HG03442 (cell line): ENCODE measurements at regions not wholly inside any gene's neighbourhood (a gene's known extent, or its start where the extent isn't known, plus 50 kb on each side); places are given as distances from the start of the nearest gene placed in this dataset.
"Not testable (repeated sequence)": the region's sequence is repeated elsewhere in the genome, so short reads cannot be mapped to it uniquely, and the experiment has no call there.

Source experiments
- ATAC-seq: cut with Tn5 transposase; IDR thresholded peaks from one replicate; pipeline ENCODE4 v1.9.1; 2021; ENCODE audit warnings: mild to moderate bottlenecking, moderate library complexity; ENCODE audit not compliant: unreplicated experiment

DNA sequence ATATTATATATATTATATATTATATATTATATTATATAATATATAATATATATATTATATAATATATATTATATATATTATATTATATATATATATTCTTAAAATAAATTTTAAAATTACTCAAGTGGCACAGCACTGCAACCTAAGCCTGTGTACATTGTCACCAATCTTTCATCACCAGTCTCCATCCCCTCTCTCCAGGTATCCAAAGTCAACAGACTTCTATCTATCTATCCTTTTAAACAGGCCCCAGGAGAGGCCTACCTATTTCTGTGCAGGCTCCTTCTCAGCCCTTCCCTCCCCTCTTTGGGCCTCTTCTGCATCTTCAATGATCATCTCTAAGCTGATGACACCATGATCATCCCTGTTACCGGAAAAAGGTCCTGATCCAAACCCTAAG lies 111.7 kb downstream of the RHOU start:
- no peak for ATAC-seq

DNA sequence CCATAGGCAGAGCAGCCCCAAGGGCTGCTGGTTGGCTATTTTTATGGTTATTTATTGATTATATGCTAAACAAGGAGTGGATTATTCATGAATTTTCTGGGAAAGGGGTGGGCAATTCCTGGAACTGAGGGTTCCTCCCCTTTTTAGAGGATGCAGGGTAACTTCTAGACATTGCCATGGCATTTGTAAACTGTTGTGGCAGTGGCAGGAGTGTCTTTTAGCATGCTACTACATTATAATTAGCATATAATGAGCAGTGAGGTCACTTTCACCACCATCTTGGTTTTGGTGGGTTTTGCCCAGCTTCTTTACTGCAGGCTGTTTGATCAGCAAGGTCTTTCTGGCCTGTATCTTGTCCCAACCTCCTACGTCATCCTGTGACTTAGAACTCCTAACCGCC lies 112.2 kb downstream of the RHOU start:
- not testable (repeated sequence) for ATAC-seq

DNA sequence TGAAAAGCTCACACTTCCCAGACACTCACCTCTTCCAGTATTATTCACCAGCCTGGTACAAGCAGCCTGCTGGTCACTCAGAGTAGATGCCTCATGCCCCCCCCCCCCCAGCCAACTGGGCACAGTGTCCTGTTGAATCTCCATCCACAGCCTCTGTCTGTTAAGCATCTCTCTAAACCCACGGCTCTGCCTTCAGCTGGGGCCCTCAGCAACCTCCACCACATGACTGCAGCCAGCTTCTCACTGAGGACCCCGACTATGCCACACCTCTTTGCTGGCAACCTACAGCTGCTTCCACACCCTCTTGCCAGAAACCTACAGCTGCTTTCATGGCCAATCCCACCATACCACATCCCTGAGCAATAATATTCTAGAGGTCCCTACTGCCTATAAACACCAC lies 113.1 kb downstream of the RHOU start:
- no peak for ATAC-seq

DNA sequence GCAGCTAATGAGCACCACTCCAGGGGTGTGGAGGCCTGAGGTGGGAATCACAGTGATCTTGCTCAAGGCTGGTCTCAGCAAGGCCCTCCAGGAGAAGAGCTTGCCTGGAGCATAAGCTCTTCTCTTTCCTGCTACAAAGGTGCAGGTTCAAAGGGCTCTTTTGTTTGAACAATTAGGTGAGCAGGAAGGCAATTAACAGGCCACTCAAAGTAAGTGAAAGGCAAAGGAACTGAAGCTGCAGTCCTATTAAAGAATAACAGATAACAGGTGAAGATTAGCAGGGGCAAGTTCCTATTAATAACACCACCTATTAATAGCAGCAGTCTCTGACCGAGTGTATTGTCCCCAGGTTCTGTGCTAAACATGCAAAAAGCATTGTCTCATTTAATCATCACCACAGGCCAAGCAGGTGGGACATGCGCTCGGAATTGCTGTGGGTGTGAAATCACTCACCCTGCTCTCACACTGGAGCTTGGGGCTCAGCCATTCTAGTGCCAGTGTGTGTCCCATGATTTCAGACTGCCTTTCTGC lies 113.8 kb downstream of the RHOU start:
- no peak for ATAC-seq

DNA sequence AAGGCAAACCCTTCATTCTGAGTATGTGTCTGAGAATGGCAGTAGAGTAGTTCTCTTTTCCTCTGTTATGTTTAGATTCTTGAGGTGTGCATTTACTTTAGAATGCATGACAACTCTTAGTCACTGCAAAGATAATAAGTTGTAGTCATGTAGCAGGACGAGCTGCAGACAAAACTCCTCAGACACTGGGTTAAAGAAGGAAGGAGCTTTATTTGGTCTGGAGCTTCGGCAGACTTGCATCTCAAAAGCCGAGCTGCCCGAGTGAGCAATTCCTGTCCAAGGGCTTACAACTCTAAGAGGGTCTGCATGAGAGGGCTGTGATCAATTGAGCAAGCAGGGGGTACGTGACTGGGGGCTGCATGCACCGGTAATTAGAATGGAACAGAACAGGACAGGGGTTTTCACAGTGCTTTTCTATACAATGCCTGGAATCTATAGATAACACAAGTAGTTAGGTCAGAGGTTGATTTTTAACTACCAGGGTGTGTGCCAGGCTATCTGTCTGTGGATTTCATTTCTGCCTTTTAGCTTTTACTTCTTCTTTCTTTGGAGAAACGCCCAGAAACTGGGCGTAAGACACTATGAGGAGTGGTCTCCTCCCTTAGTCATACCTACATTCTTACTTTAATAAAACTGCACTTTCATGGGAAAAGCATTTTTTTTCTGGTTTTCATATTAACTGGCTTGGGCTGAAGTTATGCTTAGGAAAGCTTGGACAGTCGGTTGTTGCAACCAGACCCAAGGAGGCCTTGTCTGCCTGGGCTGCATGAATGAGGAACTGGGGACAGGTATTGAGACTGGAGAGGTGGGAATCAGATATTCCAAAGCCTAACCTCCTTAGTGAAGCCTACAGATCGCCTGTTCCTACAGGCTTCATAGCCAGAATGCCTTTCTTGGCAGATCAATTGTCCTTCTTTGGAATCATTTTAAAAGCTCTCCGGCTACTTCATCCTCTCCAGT lies 115.1 kb downstream of the RHOU start:
- ATAC-seq = no peak

DNA sequence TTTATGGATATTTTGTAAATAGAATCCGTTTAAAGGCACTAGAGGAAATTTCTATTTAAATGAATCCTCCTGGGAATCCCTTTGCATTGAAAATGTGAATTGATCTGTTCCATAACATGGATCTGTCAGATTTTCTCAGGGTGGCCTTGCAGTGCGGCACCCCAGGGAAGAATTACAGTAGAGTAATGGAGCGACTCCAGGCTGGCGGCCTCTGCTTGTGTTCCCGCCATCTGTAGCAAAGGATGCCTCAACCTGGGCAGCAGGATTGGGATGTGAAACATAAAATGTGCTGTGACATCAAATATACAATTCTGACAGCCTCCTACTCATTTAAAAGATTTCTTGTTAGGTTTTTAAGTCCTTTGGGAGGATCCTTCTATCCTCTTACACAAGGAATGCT lies 115.9 kb downstream of the RHOU start:
- no peak for ATAC-seq

DNA sequence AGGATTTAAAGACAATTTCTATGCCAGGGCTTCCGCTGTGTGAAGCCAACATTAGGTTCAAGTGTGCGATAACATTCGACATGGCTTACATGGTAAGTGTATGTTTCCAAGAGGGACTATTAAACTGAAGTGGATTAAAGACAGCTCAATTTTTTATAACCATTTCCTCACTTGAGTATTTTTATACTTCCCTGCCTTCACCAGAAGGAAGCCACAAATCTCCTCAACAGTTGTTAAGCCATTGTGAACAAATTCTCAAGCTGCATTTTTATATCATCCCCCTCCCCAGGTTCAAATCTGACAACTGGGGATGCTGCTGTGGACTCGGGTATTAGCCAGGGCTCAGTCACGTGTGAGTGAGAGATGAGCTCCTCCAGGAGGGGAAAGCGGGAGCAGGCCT lies 116.3 kb downstream of the RHOU start:
- ATAC-seq = no peak

DNA sequence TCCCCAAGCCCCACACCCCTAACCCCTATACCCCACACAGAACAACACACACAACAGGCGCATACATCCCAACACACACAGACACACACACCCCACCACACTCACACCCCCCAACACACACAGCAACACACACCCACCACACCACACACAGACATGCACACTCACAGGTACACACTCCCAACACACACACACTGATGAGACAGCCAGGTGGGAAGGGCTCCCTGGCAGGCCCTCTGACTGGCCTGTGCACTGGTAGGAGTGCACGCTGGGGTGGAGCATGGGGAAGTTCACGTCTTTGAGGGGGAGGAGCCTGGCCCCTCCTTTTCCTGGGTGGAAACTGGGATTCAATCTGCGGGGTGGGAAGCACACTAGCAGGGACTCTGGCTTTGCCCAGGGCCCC lies 116.7 kb downstream of the RHOU start:
- no peak for ATAC-seq

DNA sequence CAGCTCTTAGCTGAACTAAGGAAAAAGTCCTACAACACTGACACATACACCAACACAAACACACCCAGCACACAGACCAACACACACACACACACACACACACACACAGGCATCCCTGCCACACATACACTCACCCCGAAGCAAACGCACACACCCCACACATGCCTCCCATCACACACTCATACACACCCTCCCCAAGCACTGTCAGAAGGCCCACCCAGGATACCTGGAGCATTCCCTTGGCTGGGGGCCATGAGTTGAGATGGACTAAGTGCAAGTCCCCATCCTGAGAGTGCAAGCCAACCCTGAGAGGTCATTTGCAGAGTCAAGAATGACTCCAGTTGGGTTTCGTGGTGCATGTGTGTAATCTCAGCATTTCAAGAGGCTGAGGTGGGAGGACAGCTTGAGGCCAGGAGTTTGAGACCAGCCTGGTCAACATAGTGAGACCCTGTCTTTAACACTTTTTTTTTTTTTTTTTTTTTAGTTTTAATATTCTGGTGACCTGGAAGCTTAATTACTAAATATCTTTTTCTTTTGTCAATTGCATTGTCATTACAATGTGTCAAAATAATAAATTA lies 117.3 kb downstream of the RHOU start:
- ATAC-seq = no peak

DNA sequence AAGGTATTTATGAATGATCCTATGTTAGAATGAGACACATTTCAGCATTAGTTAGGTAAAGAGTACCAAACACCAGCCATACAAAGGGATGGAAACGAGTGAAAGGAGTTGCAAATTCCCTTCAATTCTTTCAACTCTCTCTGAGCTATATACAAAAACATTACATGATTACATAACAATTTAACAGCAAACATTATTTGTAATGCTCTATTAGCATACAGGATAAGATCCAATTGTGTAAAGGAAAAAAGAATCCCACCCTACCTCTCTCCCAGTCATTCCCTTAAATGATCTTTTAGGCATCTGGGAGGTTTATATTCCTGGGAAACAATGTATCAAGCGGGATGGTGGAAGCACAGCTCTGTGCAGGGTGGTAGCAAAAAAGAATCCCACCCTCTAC lies 117.9 kb downstream of the RHOU start:
- ATAC-seq = no peak

DNA sequence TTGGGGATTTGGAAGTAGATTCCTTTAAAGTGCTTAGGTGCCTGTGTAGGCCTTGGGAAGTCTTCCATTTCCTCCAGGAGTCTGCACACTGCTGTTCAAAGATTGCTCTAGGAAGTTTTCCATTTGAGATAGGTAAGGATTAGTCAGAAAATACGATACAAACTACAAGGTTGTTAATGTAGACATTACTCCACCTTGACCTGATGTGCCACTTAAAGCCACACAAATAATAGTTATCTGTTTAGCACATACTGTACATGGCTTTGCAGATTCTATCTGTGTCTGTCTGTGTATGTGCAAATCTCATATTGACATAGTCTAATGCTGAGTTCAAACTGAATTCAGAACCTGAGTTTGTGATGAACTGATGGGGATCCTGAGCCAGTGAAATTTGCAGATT lies 118.4 kb downstream of the RHOU start:
- no peak for ATAC-seq

DNA sequence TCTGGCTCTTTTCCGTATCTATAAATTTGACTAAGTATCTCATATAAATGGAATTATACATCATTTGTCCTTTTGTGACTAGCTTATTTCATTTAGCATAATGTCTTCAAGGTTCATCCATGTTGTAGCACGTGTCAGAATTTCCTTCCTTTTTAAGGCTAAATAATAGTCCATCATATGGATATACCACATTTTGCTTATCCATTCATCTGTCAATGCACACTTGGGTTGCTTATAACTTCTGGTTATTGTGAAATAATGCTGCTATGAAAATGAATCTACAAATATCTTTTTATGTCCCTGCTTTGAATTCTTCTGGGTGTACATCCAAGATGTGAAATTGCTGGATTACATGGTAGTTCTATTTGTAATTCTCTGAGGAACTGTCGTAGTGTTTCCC lies 119.6 kb downstream of the RHOU start:
- no peak for ATAC-seq

DNA sequence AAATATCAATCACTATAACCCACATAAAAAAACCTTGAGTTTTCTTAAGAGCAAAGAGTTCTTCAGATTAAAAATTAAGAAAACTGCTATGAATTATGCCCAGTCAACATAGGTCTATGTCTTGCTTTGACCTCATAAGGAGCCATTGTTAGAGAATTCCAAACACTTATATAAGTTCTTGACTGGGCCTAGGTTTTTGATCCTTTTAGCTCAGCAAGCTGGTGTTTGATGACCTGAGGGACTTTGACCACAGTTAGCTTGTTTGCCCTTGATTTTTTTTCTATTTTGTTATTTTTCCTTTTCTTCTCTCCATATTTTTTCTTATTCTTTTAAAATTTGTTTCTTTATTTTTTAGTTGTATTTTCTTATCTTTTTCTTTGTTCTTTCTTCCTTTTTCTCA lies 122.3 kb downstream of the RHOU start:
- ATAC-seq = no peak

DNA sequence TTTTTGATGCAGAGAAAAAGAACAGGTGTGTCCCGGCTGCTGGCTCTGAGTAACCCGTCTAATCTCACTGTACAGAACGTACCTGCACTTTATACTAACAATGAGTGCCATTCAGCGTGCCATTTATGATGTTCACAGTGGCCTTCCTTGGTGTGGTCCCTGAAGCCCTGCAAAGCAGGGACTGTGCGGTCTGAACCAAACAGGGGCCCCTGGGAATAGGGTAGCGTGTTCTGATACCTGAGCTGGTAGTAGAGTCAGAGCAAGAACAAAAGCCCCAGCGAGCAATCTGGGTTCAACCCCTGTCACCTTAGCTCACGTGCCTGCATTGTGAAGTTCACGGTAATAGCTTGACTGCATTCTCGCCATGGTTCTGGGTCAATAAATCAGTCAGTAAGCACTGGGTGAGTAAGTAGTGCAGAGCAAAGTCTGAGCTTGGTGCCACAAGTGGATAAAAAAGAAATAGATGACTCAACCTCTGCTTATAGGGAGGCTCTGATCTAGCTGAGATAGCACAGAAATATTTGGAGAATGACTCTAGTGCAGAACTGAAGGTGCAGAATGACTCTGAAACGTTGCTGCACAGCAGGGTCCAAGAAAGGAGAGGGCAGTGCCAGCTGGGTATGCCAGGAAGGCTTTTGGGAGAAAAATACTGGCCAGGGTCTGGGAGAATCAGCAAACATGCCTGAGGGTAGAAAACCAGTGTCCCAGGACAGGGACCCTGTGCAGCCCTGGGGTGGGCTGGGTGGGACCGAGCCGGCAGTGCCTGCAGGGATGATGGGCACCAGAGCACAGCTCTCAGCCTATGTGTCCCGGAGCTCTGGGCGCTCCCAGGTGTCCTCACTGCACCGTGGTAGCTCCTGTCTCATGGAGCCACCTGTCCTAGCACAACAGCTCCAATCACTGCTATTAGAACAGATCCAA lies 125.9 kb downstream of the RHOU start:
- ATAC-seq = peak; percentile 50

DNA sequence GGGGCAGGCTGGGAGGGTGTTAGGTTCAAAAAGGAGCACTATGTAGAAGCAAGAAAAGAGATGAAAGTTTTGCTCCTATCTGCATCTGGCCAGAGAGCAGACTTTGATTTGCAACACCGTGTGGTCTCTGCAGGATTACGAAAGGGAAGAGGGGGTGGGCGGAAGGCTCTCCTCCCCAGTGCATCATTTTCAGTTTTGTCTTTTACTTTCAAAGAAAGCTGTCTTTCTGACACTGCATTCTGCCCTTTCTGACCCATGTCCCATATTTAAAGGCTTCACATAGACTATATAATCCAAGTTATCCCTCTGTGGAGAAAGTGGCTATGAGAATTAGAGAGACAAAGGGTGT lies 126.5 kb downstream of the RHOU start:
- no peak for ATAC-seq

DNA sequence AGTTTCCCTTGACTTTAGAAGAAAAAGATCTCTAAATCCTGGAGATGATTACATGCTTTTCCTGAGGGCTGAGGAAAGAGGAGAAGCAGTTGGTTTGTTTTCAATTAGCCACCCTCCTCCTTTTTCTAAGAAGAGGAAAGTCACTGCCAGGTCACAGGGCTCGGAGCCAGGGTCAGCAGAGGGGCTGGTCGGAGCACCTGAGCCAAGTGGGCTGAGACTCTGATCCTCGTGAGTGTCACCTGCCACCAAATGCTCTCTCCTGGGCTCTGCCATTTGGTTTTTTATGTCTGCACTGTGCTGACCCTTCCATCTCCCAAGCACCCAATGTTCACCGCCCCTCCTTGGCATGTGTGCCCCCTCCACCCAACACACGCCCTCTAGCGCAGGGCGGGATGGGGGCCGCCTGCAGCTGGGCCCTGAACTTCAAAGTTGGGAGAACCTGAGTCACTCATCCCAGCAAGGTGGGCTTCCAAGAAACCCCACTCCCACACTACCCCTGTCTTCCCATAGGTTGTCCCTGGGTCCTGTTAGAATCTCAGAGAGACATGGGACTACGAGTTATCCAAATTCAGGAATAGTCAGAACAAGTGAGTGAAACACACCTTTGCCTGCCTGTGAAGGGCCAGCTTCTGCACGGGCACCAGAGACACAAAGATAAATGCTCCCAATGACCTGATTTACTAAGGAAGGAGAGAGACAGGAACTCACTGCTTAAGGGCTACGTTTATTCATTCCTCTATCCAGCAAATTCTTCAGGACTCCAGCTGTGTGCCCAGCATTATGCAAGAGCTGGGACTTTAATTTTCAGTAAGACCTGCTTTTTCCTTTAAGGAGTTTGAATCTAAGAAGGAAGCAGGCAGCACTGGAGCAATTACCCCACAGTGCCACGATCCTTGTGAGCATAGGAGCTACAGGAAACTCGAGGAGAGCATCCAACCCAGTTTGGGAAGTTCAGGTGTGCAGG lies 127.5 kb downstream of the RHOU start:
- no peak for ATAC-seq

DNA sequence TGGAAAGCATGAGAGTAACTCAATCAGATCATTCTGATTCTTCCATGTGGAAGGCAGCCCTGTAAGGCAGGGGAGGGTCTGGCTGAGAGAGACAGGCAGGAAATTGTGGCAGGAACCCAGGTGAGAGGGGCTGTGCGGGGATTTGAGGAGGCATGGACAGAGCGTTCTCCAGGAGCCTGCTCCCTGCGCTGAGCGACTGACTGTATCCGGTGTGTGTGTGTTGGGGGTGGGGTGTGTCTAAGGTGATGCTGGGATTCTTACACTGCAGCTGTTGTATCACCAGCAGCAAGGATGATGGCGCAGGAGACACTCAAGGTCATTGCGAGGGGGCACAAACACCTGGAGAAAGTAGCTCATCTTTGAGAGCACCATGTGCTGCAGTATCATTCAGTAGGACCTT lies 128.5 kb downstream of the RHOU start:
- ATAC-seq = no peak

DNA sequence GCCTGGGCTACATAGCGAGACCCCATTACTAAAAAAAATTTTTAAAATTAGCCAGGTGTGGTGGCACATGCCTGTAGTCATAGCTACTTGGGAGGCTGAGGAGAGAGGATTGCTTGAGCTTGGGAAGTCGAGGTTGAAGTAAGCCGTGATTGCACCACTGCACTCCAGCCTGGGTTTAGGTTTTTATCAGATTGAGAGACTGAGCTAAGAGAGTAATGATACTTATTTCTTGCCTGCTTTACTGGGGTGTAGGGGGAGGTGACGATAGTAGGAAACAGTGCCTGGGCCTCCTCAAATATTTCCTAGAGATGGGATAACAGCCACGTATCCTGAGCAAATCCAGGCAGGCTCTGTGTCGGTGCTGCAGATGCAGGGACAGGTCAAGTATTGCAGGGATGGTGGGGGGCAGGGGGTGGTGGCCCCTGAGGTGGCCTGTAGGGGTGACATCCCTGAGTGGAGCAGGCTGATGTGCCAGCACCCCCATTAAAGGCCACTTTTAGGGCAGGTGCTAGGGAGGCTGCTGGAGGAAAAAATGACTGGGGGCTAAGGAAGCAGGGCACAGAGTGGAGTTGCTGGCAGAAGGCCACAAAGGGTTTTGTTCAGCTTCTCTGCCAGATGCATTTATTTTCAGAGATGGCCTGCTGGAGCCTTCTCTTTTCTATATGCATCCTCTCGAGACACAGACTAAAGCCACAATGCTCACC lies 130.5 kb downstream of the RHOU start:
- ATAC-seq = no peak

DNA sequence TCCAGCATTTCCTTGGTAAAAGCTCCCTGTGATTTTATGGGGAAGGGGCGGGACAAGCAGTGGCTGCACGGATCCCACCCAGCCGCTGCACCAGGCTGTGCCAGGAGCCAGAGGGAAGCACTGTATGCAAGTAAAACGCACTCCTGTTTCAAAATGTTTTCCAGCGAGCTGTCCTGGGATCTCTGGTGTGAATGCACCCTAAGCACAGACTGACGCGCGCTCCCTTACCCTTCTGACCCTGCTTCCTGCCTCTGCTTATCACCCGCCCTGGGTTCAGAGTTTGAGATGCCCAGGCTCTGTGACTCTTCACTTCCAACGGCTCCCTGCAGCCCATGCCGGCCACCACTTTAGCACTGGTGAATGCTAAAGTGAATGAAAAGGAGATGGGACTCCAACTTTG lies 131.2 kb downstream of the RHOU start:
- ATAC-seq = no peak
